ENCODE measurements at regions not wholly inside any gene's neighbourhood (a gene's known extent, or its start where the extent isn't known, plus 50 kb on each side); places are given as distances from the start of the nearest gene placed in this dataset.

DNA sequence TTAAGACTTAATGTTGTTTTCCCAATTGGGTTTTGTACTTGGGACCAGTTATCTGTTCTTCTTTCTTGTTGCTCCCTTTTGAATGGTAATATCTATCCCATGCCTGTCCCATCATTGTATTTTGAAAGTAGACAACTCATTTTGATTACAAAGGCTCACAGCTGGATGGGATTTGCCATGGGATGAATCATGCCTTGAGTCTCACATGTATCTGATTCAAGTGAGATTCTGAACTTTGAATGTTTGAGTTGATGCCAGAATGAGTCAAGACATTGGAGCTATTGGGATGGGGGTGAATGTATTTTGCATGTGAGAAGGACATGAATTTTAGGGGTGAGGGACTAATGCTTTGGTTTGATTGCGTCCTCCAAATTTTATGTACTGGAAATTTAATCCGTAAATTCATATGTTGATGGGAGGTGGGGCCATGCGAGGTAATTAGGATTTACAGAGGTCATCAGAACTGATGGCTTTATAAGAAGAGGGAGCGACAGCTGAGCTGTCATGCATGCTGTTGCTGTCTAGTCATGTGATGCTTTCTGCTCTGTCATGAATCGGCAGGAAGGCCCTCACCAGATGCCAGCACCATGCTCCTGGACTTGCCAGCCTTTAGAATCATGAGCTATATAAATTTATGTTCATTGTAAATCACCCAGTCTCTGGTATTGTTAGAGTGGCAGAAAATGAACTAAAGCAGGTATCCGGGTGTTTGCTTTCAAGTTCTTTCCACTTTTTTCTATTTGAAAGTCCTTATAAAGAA, 741.3 kb upstream of the RAB6C start:
- no peak overlapping the region for H3K4me3 ChIP-seq (ENCODE audit: low read depth, low read length)
- peak; percentile 72 for DNase-seq (ENCODE audit: low read depth, low spot score)
- TF ChIP-seq, protein P1, sequence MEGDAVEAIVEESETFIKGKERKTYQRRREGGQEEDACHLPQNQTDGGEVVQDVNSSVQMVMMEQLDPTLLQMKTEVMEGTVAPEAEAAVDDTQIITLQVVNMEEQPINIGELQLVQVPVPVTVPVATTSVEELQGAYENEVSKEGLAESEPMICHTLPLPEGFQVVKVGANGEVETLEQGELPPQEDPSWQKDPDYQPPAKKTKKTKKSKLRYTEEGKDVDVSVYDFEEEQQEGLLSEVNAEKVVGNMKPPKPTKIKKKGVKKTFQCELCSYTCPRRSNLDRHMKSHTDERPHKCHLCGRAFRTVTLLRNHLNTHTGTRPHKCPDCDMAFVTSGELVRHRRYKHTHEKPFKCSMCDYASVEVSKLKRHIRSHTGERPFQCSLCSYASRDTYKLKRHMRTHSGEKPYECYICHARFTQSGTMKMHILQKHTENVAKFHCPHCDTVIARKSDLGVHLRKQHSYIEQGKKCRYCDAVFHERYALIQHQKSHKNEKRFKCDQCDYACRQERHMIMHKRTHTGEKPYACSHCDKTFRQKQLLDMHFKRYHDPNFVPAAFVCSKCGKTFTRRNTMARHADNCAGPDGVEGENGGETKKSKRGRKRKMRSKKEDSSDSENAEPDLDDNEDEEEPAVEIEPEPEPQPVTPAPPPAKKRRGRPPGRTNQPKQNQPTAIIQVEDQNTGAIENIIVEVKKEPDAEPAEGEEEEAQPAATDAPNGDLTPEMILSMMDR (IDR thresholded peaks at IDR 0.05; ENCODE audit: low read depth, low read length): no peak
- in situ Hi-C loops (cut with HindIII; ENCODE audit: low sequenced_read_pairs): no loop called here

DNA sequence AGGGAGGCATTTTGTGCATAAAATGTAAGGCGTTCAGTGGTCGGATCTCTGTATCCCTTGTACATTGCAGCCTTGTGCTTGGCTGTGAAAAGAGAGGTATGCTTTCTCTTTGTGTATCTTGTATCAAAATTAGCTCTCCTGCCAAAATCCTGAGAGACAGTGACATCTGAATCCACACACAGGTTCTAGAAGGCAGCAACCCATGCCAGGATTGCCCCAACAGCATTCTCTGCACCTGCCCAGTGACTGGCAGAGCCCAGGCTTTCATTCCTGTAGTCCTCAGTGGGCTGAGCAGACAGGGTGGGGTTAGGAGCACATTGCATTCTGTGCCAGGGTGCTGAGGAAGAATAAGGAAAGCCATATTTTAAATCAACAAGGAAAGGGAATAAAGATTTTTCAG, 740.3 kb upstream of the RAB6C start:
- in situ Hi-C loops (cut with HindIII; ENCODE audit: low sequenced_read_pairs): no loop called here
- DNase-seq (ENCODE audit: low read depth, low spot score): no peak
- no peak overlapping the region for H3K4me3 ChIP-seq (ENCODE audit: low read depth, low read length)
- TF ChIP-seq, protein P1 (IDR thresholded peaks at IDR 0.05; ENCODE audit: low read depth, low read length): no peak

- TF ChIP-seq, protein P1 (IDR thresholded peaks at IDR 0.05; ENCODE audit: low read depth, low read length): no peak
- in situ Hi-C loops (cut with HindIII; ENCODE audit: low sequenced_read_pairs): no loop called here
- no peak overlapping the region for H3K4me3 ChIP-seq (ENCODE audit: low read depth, low read length)
- DNase-seq (ENCODE audit: low read depth, low spot score): no peak
Measured at GRCh38 chr2:129240061-129240460, 739.4 kb upstream of the RAB6C start.

DNA sequence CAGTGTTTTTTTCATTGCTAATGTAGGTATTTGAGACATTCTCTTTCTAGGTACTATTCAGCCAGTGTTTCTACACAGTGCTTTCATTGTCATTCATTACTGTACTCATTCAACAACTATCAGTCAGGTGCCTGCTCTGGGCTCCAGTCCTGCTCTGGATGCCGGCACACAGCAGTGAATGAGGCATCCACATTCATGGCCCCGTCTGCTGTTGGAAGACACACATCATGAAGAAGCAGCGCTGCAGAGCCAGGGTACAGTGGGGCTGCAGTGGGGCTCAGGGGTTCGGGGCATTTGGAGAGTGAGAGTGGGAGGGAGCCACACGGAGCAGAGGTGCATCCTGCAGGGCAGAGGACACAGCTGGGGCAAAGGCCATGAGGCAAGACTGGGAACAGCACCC, 737.2 kb upstream of the RAB6C start:
- TF ChIP-seq, protein P1 (IDR thresholded peaks at IDR 0.05; ENCODE audit: low read depth, low read length): no peak
- in situ Hi-C loops (cut with HindIII; ENCODE audit: low sequenced_read_pairs): no loop called here
- DNase-seq (ENCODE audit: low read depth, low spot score): no peak
- H3K4me3 ChIP-seq (ENCODE audit: low read depth, low read length): no peak overlapping the region

GRCh38 chr2:129247751-129248150, 731.7 kb upstream of the RAB6C start:
- DNase-seq (ENCODE audit: low read depth, low spot score): no peak
- in situ Hi-C loops (cut with HindIII; ENCODE audit: low sequenced_read_pairs): no loop called here
- TF ChIP-seq, protein P1 (IDR thresholded peaks at IDR 0.05; ENCODE audit: low read depth, low read length): no peak
- H3K4me3 ChIP-seq (ENCODE audit: low read depth, low read length): no peak overlapping the region

DNA sequence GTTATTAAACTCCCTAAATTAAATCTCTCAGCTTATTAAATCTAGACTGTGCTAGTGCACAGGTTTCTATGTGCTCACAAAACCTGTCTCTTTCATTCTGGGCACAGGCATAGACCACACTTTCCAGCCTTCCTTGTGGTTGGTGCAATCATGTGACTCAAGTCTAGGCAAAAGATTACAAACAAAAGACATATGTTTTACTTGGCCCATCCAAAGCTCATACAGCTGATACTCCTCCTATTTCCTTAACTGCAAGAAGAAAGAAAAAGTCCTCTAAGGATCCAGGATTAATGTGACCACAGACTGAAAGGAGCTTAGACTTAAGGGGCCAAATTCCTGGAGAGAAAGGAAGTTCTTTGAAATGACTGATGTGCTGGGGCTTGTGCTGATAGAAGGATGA, 731.3 kb upstream of the RAB6C start:
- TF ChIP-seq, protein P1 (IDR thresholded peaks at IDR 0.05; ENCODE audit: low read depth, low read length): no peak
- no peak overlapping the region for H3K4me3 ChIP-seq (ENCODE audit: low read depth, low read length)
- in situ Hi-C loops (cut with HindIII; ENCODE audit: low sequenced_read_pairs): no loop called here
- peak; percentile 57 for DNase-seq (ENCODE audit: low read depth, low spot score)
